ENCODE measurements at regions not wholly inside any gene's neighbourhood (a gene's known extent, or its start where the extent isn't known, plus 50 kb on each side); places are given as distances from the start of the nearest gene placed in this dataset.

DNA sequence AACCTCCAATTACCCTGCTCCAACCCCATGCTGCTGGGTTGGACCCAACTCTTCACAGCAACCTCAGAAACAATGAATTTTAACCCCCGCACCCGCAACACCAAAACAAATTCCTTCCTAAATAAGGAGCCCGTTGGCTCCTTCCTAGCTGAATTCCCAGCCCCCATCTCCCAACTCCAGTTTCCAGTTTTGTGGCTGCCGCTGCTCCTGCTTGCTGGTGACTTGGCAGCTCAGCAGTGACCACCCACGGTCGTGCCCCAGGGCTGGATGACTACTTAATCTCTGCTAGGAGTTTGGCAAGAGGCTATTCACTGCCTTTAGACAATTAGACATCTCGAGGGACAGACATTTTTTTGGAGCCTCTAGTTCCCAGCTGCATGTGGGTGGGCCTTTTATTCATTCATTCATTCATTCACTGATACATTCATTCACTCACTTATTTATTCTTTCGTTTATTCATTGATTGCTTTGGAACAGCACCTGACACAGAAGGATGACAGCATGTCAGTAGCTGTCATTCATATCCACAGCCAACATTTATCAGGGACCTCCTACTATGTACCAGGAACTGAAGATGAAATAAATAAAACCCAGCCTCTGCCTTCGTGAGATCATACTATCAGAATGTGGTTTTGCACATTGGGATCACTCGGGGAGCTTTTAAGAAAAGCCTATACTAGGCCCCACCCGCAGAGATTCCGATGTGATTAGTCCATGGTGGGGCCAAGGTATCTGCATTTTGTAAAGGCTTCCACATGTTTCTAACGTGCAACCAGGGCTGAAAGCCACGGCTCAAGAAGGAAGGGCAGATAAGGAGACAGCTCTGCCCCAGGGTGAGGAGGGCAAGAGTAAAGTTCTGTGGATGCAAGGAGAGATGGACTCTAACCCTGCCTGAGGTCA lies 256.5 kb downstream of the SHQ1 start:
- Histone ChIP-seq H4K20me1 (ENCODE audit: insufficient read depth) (no peaks in the 10 kb centered on the region), H2AFZ (ENCODE audit: low read depth) (no peak overlapping the region), H3K9me2 (no peaks in the 10 kb centered on the region), H3K79me2 (ENCODE audit: insufficient read depth) (no peaks in the 10 kb centered on the region), H3F3A (replicated peaks; ENCODE audit: insufficient read depth) (no peaks in the 10 kb centered on the region), H3K9ac (no peak overlapping the region), H3K4me1 (ENCODE audit: control insufficient read depth in 1 of 2, insufficient read depth in 2 of 2, low read depth in 1 of 2, low read length in 1 of 2) (peaks cover 0 to 20% of the 10 kb centered on the region in 2 experiments; a peak in 1 of 4 replicates), H3K27me3 (ENCODE audit: insufficient read depth) (no peaks in the 10 kb centered on the region), H3K4me2 (no peak overlapping the region), H3K36me3 (replicated peaks in 1 of 2; ENCODE audit: control insufficient read depth in 1 of 2, insufficient read depth in 2 of 2, low read length in 1 of 2) (no peaks in the 10 kb centered on the region), H3K9me3 (no peaks in the 10 kb centered on the region), H3K4me3 (ENCODE audit: low read depth in 2 of 2, low read length in 1 of 2) (no peak overlapping the region), H3K27ac (ENCODE audit: low read depth in 2 of 2, low read length in 1 of 2) (no peak overlapping the region)
- no peak for DNase-seq
- CTCF ChIA-PET = interaction anchor here (0.8 kb wide), 1 partner anchor 493 kb away, joined by 3 read pairs; no protein-coding TSS in a partner anchor
- no peak for TF ChIP-seq ELF1 (IDR thresholded peaks at IDR 0.05)
- TF ChIP-seq, protein P1, sequence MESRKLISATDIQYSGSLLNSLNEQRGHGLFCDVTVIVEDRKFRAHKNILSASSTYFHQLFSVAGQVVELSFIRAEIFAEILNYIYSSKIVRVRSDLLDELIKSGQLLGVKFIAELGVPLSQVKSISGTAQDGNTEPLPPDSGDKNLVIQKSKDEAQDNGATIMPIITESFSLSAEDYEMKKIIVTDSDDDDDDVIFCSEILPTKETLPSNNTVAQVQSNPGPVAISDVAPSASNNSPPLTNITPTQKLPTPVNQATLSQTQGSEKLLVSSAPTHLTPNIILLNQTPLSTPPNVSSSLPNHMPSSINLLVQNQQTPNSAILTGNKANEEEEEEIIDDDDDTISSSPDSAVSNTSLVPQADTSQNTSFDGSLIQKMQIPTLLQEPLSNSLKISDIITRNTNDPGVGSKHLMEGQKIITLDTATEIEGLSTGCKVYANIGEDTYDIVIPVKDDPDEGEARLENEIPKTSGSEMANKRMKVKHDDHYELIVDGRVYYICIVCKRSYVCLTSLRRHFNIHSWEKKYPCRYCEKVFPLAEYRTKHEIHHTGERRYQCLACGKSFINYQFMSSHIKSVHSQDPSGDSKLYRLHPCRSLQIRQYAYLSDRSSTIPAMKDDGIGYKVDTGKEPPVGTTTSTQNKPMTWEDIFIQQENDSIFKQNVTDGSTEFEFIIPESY (IDR thresholded peaks at IDR 0.05; ENCODE audit: borderline replicate concordance, low read depth) = no peak
- TF ChIP-seq EZH2phosphoT487 (IDR thresholded peaks at IDR 0.05; ENCODE audit: borderline replicate concordance, low read depth) = no peak
- TF ChIP-seq RCOR1 (IDR thresholded peaks at IDR 0.05; ENCODE audit: low read length) = no peak
- TF ChIP-seq GATA2 (CRISPR knock-in tag; IDR thresholded peaks at IDR 0.05) = no peak
- no peak for TF ChIP-seq TAF1 (IDR thresholded peaks at IDR 0.05; ENCODE audit: borderline replicate concordance, low read depth, low read length)
- TF ChIP-seq, protein P2, sequence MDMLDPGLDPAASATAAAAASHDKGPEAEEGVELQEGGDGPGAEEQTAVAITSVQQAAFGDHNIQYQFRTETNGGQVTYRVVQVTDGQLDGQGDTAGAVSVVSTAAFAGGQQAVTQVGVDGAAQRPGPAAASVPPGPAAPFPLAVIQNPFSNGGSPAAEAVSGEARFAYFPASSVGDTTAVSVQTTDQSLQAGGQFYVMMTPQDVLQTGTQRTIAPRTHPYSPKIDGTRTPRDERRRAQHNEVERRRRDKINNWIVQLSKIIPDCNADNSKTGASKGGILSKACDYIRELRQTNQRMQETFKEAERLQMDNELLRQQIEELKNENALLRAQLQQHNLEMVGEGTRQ (IDR thresholded peaks at IDR 0.05; ENCODE audit: borderline replicate concordance, low read depth, low read length) = no peak
- no peak for TF ChIP-seq YY1 (IDR thresholded peaks at IDR 0.05; ENCODE audit: low read depth)
- no peak for TF ChIP-seq FOXJ3 (CRISPR knock-in tag; IDR thresholded peaks at IDR 0.05)
- TF ChIP-seq, protein P3, sequence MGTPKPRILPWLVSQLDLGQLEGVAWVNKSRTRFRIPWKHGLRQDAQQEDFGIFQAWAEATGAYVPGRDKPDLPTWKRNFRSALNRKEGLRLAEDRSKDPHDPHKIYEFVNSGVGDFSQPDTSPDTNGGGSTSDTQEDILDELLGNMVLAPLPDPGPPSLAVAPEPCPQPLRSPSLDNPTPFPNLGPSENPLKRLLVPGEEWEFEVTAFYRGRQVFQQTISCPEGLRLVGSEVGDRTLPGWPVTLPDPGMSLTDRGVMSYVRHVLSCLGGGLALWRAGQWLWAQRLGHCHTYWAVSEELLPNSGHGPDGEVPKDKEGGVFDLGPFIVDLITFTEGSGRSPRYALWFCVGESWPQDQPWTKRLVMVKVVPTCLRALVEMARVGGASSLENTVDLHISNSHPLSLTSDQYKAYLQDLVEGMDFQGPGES (IDR thresholded peaks at IDR 0.05; ENCODE audit: low read depth, low read length) = no peak
- TF ChIP-seq POLR2AphosphoS5 (IDR thresholded peaks at IDR 0.05; ENCODE audit: low read depth, low read length) = no peak
- TF ChIP-seq MEF2A (IDR thresholded peaks at IDR 0.05; ENCODE audit: borderline replicate concordance, low read depth) = no peak
- no peak for TF ChIP-seq NFIC (IDR thresholded peaks at IDR 0.05; ENCODE audit: borderline replicate concordance)
- TF ChIP-seq SIN3A (IDR thresholded peaks at IDR 0.05; ENCODE audit: borderline replicate concordance, low read depth, low read length) = no peak
- no peak for TF ChIP-seq FOXM1 (IDR thresholded peaks at IDR 0.05; ENCODE audit: low read depth)
- no peak for TF ChIP-seq SMC3 (IDR thresholded peaks at IDR 0.05; ENCODE audit: low read depth, low read length)
- TF ChIP-seq, protein P4, sequence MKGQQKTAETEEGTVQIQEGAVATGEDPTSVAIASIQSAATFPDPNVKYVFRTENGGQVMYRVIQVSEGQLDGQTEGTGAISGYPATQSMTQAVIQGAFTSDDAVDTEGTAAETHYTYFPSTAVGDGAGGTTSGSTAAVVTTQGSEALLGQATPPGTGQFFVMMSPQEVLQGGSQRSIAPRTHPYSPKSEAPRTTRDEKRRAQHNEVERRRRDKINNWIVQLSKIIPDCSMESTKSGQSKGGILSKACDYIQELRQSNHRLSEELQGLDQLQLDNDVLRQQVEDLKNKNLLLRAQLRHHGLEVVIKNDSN (IDR thresholded peaks at IDR 0.05; ENCODE audit: borderline replicate concordance, low read depth) = no peak
- no peak for TF ChIP-seq FOSL2 (IDR thresholded peaks at IDR 0.05; ENCODE audit: borderline replicate concordance, low read depth)
- TF ChIP-seq, protein P5, sequence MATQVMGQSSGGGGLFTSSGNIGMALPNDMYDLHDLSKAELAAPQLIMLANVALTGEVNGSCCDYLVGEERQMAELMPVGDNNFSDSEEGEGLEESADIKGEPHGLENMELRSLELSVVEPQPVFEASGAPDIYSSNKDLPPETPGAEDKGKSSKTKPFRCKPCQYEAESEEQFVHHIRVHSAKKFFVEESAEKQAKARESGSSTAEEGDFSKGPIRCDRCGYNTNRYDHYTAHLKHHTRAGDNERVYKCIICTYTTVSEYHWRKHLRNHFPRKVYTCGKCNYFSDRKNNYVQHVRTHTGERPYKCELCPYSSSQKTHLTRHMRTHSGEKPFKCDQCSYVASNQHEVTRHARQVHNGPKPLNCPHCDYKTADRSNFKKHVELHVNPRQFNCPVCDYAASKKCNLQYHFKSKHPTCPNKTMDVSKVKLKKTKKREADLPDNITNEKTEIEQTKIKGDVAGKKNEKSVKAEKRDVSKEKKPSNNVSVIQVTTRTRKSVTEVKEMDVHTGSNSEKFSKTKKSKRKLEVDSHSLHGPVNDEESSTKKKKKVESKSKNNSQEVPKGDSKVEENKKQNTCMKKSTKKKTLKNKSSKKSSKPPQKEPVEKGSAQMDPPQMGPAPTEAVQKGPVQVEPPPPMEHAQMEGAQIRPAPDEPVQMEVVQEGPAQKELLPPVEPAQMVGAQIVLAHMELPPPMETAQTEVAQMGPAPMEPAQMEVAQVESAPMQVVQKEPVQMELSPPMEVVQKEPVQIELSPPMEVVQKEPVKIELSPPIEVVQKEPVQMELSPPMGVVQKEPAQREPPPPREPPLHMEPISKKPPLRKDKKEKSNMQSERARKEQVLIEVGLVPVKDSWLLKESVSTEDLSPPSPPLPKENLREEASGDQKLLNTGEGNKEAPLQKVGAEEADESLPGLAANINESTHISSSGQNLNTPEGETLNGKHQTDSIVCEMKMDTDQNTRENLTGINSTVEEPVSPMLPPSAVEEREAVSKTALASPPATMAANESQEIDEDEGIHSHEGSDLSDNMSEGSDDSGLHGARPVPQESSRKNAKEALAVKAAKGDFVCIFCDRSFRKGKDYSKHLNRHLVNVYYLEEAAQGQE (IDR thresholded peaks at IDR 0.05; ENCODE audit: low read depth, low read length) = no peak
- TF ChIP-seq, protein P6, sequence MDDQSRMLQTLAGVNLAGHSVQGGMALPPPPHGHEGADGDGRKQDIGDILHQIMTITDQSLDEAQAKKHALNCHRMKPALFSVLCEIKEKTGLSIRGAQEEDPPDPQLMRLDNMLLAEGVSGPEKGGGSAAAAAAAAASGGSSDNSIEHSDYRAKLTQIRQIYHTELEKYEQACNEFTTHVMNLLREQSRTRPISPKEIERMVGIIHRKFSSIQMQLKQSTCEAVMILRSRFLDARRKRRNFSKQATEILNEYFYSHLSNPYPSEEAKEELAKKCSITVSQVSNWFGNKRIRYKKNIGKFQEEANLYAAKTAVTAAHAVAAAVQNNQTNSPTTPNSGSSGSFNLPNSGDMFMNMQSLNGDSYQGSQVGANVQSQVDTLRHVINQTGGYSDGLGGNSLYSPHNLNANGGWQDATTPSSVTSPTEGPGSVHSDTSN (IDR thresholded peaks at IDR 0.05) = no peak
- POLR2A ChIA-PET = no interaction called here
- WGBS (ENCODE audit: low lambda C conversion rate) = 57% methylated on average over 14 of the region's 14 CpGs
